HK-2 (cell line): ENCODE measurements at regions not wholly inside any gene's neighbourhood (a gene's known extent, or its start where the extent isn't known, plus 50 kb on each side); places are given as distances from the start of the nearest gene placed in this dataset.

ENCODE experiments used
- DNase-seq: peaks from one replicate; pipeline ENCODE4 v3.0.0-alpha.2; 2018; ENCODE audit not compliant: unreplicated experiment

DNA sequence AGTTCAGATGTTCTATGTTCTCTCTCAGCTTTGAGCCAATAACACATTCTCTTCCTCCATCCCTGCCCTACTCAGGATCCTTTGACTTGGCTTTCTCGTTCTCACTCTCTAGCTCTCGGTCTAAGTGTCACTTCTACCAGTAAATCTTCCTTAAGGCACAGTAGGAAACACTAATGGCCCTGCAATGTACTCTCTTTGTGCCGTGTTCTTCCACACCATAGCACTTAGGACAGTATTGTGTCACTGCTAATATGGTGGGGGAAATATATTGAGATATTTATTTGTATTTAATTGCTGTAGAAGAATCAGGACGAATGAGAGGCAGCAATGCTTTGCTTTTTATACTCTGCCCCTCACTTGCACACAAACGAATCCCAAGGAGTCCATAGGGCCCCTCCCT is 493.1 kb downstream of the SHISA9 start:
- no peak for DNase-seq

DNA sequence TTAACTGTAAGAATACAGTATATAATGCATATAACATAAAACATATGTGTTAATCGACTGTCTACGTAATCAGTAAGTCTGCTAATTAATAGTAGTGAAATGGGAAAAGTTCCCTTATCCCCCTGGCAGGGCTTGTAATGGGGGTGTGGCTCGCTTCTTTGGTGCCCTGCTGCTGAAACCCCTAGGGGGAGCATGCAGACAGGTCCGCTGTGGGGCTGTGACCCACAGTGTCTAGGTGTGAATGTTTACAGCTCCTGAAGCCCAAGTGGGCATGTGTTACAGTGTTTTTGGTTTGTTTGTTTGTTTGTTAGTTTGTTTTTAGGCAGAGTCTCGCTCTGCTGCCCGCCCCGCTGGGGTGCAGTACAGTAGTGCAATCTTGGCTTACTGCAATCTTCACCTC is 495.7 kb downstream of the SHISA9 start:
- no peak for DNase-seq

DNA sequence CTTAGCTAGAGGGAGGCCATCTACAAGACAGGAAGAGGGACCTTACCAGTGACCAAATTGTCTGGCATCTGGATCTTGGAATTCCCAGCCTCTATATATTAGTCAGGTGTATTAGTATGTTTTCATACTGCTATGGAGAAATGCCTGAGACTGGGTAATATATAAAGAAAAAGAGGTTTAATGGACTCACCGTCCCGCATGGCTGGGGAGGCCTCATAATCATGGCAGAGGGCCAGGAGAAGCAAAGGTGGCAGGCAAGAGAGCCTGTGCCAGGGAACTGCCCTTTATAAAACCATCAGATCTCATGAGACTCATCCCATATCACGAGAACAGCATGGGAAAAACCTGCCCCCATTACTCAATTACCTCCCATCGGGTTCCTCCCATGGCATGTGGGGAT is 500.2 kb downstream of the SHISA9 start:
- no peak for DNase-seq

DNA sequence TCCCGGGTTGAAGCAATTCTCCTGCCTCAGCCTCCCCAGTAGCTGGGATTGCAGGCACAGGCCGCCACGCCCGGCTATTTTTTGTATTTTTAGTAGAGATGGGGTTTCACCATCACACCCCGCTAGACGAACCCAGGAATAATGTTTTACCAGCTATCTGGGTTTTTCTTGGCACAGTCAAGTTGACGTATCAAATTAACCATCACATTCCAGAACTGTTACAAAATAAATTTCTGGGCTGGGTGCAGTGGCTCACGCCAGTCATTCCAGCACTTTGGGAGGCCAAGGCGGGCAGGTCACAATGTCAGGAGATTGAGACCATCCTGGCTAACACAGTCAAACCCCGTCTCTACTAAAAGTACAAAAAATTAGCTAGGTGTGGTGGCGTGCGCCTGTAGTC is 501.2 kb downstream of the SHISA9 start:
- peak; percentile 18 for DNase-seq

- no peak for DNase-seq
Measured at GRCh38 chr16:13403326-13403725, 501.9 kb downstream of the SHISA9 start.

- DNase-seq = no peak
Measured at GRCh38 chr16:13414154-13414553, 505.8 kb upstream of the ERCC4 start.

- no peak for DNase-seq
Measured at GRCh38 chr16:13419589-13419988, 500.4 kb upstream of the ERCC4 start.

- peak; percentile 22 for DNase-seq
Measured at GRCh38 chr16:13421726-13422125, 498.2 kb upstream of the ERCC4 start.

DNA sequence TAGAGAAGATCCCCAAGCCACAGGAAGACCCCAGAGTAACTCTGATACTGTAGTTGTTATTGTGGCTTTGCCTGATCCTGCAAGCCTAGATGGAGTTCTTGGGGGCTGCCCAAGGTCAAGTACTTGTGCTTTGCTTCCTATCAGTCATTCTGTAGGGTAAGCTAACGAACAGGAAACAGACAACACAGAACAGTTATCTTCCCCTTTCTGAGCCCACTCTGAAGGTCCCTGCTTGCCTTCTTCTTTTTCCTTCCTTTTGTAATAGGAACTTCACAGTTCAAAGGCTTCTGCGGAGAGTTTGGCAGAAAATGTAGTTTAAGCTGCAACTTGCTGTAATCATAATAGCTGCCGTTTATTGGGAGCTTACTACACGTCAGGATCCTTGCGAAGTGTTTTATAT is 494.1 kb upstream of the ERCC4 start:
- no peak for DNase-seq

DNA sequence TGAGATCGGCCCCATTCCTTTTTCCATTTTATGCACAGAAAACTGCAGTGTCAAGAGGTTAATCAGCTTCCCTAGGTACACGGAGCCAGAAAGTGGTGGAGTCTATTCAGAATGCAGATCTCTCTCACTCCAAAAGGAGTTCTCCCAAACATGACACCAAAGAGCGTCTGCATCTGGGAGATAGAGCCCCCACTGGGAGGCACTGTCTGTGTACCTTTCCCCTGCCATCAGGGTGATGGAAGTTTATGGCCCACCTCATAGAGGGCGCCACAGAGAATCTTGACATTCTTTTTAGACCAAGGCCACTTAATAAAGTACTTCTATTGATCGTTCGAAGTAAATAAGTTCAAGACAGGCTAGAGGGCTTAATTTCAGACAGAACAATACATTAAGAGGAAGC is 493.7 kb upstream of the ERCC4 start:
- DNase-seq = no peak

GRCh38 chr16:13426736-13427135 is 493.2 kb upstream of the ERCC4 start:
- no peak for DNase-seq

DNA sequence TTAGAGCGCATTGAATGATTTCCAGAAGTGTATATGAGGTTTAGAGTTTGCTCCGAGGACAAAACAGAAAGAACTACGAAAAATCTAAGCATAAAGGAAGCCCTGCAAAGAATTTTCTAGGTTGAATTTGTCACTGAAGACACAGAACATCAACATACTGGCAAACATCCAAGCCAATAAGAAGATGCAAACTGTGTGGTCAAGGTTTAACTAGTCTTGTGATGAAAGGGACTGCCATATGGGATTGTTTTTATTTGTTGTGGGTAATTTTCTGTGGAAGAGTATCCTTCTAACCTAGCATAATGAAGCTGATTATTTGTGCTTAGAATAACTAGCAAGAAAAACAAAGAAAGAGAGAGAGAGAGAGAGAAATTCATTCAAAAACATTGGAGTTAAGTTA is 492.0 kb upstream of the ERCC4 start:
- no peak for DNase-seq

DNA sequence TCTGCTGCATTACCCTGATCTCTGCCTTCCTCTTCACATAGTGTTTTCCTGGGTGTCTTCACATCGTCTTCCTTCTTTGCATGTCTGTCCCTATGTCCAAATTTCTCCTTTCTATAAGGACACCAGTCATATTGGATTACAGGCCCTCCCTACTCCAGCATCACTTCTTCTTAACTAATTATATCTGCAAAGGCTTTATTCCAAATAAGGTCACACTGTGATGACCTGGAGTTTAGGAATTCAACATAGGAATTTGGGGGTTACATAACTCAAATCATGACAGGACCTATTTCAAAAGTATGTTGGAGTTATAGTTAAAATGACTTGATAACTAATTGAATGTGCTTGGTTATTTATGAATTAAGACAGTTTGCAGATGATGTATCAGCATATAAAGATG is 490.5 kb upstream of the ERCC4 start:
- no peak for DNase-seq

DNA sequence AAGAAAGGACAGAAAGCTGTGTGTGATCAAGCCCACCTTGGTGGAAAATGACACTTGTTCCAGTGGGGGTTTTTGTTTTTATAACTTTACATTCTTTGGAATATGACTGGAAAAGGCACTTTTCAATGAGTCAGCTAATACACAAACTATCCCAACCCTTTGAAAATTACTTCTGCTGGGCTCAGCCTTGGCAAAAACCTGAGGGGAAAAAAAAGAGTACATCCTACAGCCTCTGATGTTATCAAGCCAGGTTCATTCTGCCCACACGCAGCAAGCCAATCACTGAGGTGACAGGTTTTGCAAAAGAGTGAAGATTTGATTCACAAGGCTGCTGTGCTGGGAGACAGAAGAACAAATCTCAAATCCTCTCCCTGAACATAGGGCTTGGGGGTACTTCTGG is 484.5 kb upstream of the ERCC4 start:
- no peak for DNase-seq

DNA sequence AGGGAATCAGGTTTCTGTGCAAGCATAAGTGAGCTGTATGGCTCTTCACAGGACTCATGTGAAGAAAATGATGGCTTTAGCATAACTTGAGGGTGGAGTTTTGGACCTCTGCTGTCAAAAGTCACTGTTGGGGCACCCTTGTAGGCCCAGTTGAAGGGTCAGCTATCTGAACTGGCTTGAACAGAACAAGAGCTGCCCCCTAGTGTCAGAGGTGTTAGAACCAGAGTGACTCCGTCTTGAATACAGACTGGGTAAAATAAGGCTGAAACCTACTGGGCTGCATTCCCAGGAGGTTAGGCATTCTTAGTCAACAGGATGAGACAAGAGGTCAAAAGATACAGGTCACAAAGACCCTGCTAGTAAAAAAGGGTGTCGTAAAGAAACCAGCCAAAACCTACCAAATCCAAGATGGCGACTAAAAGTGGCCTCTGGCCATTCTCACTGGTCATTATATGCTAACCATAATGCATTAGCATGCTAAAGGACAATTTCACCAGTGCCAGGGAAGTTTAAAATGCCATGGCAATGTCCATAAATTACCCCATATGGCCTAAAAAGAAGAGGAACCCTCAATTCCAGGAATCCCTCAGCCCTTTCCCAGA is 484.0 kb upstream of the ERCC4 start:
- DNase-seq = peak; percentile 14

DNA sequence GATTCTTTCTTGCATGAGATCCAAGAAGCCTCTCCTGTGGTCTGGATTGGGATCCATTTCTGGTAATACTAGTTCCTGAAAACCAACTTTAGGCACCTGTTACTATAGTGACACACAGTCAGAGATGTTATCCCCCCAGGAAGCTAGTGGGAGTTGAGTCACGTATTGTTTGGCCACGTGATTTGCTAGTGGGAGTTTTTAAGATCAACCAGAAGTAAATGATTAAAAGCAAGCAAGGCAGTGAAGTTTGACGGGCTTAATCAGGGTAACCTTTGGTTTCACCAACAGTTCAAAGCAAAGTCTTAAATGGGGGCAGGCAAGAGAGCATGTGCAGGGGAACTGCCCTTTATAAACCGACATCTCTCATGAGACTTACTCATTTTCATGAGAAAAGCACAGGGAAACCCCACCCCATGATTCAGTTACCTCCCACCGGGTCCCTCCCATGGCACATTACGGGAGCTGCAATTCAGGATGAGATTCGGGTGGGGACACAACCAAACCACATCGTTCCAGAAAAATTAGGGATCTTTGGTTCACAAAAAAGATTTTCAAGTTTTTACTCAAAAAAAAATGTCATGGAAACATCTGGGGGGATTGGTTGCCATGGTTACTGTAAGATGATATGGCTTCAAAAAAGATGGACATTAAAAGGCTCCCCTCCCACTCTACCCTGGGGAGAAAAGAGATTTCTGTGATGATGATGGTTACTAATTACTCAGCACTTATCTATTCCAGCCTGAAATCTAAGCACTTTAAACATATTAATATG is 483.1 kb upstream of the ERCC4 start:
- peak; percentile 43 for DNase-seq

GRCh38 chr16:13437413-13437795 is 482.6 kb upstream of the ERCC4 start:
- DNase-seq = no peak

DNA sequence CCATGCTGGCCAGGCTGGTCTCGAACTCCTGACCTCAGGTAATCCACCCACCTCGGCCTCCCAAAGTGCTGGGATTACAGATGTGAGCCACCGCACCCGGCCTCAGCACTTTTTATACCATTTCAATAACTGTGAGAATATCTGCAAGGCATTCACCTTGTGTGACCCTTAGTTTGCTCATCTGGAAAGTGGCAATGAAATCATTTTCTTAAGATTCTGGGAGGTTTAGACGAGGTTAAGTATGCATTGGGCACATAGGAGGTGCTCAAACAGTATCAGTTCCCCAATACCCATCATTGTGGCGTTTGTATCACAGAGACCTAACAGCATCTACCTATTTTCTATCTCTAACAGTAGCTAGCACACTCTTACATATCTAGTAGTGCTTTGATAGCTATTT is 481.9 kb upstream of the ERCC4 start:
- DNase-seq = no peak

- no peak for DNase-seq
Measured at GRCh38 chr16:13439766-13440165, 480.2 kb upstream of the ERCC4 start.

DNA sequence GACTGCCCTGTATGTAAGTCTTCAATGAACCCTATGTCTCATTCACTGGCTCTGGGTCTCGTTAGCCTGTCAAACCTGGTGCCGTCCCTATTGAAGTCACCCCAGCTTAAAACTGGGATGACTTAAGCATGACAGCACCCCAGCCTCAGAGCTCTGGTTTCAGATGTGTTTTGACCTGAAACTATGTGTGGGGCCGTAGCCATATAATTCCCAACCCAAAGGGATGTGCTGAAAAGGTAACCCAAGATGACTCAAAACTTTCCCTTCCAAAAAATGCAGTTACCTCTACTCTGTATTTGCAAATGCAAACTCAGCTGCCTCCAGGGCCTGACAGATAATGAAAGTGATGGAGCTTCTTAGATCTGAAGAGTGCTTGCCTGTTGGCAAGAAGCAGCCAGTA is 478.3 kb upstream of the ERCC4 start:
- no peak for DNase-seq

DNA sequence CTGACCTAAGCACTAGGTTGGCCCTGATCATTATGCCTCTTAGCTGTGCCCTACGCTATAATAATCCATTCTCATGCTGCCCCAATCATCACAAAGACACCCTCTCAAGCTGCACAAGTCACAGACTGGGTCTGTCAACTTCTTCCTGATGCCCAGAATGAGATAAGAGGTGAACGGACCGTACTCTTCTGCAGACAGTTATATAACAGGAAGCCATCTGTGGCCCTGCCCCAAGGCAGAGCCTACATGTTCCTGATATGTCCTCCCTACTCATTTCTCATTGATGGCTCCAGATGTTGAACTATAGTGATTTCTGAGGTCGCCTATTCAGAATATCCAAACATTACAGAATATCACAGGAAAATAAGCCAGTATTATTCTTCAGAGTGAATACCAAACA is 471.6 kb upstream of the ERCC4 start:
- no peak for DNase-seq

- no peak for DNase-seq
Measured at GRCh38 chr16:13453325-13453724, 466.6 kb upstream of the ERCC4 start.

GRCh38 chr16:13453938-13454553 is 465.9 kb upstream of the ERCC4 start:
- DNase-seq = peak; percentile 38
